Immature natural killer cell (primary cell): ENCODE measurements at regions not wholly inside any gene's neighbourhood (a gene's known extent, or its start where the extent isn't known, plus 50 kb on each side); places are given as distances from the start of the nearest gene placed in this dataset.
A peak's percentile ranks its signal among the peaks of the same experiment; 100 is the strongest.

Source experiments
- DNase-seq, 3 donors: peaks; one replicate each; pipeline ENCODE4 v3.0.0; 2022; ENCODE audit warnings: mixed read lengths in 1 of 3
- H3K27ac Mint-ChIP-seq, 6 donors: one replicate each; pipeline ENCODE4 v1.8.0; 2020; ENCODE audit warnings: mixed read lengths in 6 of 6, mild to moderate bottlenecking in 5 of 6, inconsistent platforms in 4 of 6, moderate library complexity in 3 of 6
- H3K27me3 Mint-ChIP-seq, 3 donors: one replicate each; pipeline ENCODE4 v1.8.0; 2020 to 2021; ENCODE audit warnings: low read depth in 3 of 3, mild to moderate bottlenecking in 3 of 3, mixed read lengths in 3 of 3, moderate library complexity in 3 of 3, inconsistent platforms in 1 of 3
- H3K36me3 Mint-ChIP-seq, 3 donors: one replicate each; pipeline ENCODE4 v1.8.0; 2020; ENCODE audit warnings: mixed read lengths in 3 of 3, inconsistent platforms in 2 of 3, mild to moderate bottlenecking in 2 of 3
- H3K4me1 Mint-ChIP-seq, 2 donors: one replicate each; pipeline ENCODE4 v1.8.0; 2020; ENCODE audit warnings: inconsistent platforms in 2 of 2, mild to moderate bottlenecking in 2 of 2, mixed read lengths in 2 of 2, moderate library complexity in 1 of 2
- H3K4me3 Mint-ChIP-seq, 5 donors: one replicate each; pipeline ENCODE4 v1.8.0; 2020; ENCODE audit warnings: mild to moderate bottlenecking in 5 of 5, mixed read lengths in 5 of 5, inconsistent platforms in 3 of 5, moderate library complexity in 3 of 5
- H3K9me3 Mint-ChIP-seq, 6 donors: one replicate each; pipeline ENCODE4 v1.8.0; 2020; ENCODE audit warnings: mild to moderate bottlenecking in 6 of 6, mixed read lengths in 6 of 6, inconsistent platforms in 4 of 6, moderate library complexity in 3 of 6

DNA sequence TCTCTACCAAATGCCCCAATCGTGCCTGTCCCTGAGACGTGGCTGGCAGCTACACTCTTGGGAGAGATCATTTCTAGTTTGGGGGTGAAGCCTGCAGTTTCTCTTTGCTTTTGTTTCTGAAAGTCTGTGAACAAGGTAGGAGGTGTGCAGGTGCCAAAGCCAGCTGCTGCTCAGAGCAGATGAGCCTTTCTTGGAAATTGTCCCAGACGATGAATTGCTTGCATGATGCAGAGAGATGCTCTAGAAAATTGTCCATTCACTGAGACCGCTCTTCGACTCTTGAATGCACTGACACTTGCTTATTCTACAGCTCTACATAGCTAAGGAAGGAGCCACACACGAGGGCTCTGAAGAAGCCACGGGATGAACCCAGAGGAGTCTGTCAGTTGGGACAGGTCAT is 225.6 kb upstream of the E2F8 start:
- Mint-ChIP-seq H3K4me1 (no peaks in the 10 kb centered on the region), H3K27me3 (peaks cover 3 to 9% (median 7%) of the 10 kb centered on the region in 3 donors), H3K27ac (peak overlapping the region in 1 of 6 donors; percentile 37), H3K36me3 (no peaks in the 10 kb centered on the region), H3K9me3 (no peaks in the 10 kb centered on the region), H3K4me3 (no peak overlapping the region)
- DNase-seq: no peak

DNA sequence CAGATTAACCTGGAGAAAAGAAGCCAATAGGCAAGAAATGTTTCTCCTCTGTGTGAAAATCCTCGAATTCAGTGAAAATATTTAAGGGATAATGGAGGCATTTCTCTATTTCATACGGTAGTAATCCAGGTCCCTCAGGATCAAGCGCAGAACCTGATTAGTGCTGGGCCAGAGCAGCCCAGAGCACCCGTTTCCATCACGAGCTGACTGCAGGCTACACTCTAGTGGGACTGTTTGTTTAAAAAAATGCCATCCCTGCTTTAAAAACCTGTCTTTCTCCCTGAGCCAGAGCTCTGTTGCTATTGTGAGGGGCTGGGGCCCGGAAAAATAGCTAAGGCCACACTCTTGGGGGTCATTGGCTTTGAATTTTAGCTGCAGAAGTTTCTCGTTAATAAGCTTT is 223.2 kb upstream of the E2F8 start:
- Mint-ChIP-seq H3K36me3 (no peaks in the 10 kb centered on the region), H3K4me3 (no peak overlapping the region), H3K4me1 (no peaks in the 10 kb centered on the region), H3K27me3 (peaks cover 3 to 7% (median 6%) of the 10 kb centered on the region in 3 donors), H3K9me3 (no peaks in the 10 kb centered on the region), H3K27ac (no peak overlapping the region)
- DNase-seq: no peak

DNA sequence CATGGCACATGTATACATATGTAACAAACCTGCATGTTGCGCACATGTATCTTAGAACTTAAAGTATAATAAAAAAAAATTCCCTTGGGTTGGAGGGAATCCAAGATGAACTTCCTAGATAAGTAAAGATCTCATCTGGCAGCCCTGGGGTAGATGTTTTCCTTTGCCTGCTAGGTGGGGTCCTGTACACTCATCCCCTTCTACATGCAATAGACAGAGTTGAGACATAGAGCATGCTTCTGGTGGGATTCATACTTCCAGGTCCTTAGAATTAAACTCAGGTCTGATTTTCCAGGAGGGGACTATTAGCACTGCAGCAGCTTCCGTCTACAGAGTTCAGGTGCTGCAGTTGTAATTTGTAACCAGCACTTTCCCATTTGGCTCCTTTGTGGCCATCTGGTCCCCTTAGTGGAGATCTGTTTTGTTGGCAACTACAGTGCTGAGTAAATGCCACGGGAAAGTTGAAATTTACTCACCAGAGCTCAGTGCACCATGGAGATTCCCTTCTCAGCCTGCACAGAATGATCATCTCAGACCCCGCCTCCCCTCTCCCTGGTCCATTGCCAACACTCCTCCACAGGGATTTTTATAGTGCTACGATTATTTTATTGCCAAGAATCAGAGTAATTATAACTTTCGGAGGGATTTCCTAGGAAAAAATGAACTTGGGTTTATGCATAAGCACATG is 220.1 kb upstream of the E2F8 start:
- no peaks in the 10 kb centered on the region for H3K9me3 Mint-ChIP-seq
- H3K4me1 Mint-ChIP-seq: no peaks in the 10 kb centered on the region
- no peak for DNase-seq
- no peak overlapping the region for H3K27ac Mint-ChIP-seq
- H3K36me3 Mint-ChIP-seq: no peaks in the 10 kb centered on the region
- no peak overlapping the region for H3K4me3 Mint-ChIP-seq
- H3K27me3 Mint-ChIP-seq: peaks cover 2 to 5% (median 5%) of the 10 kb centered on the region in 3 donors

DNA sequence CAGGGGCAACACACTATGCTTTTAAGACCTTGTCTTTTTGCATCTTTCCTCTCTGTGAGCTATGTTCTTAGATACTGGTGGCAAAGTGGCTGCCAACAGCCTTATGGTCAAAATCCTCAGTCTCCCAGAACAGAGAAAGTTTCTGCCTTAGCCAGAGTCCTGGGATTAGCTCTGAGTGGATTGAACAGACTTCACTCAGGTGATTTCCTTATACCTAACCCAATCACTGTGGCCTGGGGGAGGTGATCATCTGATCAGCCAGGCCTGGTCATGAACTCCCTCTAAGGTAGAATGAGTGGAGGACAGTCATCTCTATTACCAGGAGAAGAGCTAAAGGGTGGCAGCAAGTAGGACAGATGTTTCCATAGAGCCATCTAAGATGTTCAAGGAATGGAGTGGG is 218.5 kb upstream of the E2F8 start:
- DNase-seq: no peak
- Mint-ChIP-seq H3K36me3 (no peaks in the 10 kb centered on the region), H3K27me3 (peaks cover 2 to 7% (median 5%) of the 10 kb centered on the region in 3 donors), H3K9me3 (no peaks in the 10 kb centered on the region), H3K4me3 (no peak overlapping the region), H3K4me1 (no peaks in the 10 kb centered on the region), H3K27ac (no peak overlapping the region)

DNA sequence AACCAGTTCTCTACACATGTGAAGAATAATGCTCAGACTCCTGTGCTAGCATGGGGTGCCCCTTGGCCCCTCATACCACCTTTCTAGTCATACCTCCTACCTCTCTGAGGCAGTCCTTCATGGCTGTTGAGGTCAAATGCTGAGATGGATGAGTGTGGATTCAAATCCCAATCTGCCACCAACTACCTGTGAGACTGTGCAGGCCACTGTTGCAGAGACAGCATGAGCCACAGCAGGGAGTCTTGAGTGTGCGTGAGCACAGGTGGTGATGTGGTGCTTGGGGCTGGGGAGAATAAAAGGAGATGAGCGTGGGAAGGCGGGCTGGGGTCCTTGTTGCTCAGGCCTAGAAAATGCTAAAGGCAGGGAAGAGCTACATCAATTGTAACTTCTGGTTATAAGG is 218.0 kb upstream of the E2F8 start:
- no peak overlapping the region for H3K4me3 Mint-ChIP-seq
- H3K27me3 Mint-ChIP-seq: peaks cover 2 to 7% (median 5%) of the 10 kb centered on the region in 3 donors
- no peak overlapping the region for H3K27ac Mint-ChIP-seq
- no peak for DNase-seq
- H3K36me3 Mint-ChIP-seq: no peaks in the 10 kb centered on the region
- no peaks in the 10 kb centered on the region for H3K9me3 Mint-ChIP-seq
- H3K4me1 Mint-ChIP-seq: no peaks in the 10 kb centered on the region

DNA sequence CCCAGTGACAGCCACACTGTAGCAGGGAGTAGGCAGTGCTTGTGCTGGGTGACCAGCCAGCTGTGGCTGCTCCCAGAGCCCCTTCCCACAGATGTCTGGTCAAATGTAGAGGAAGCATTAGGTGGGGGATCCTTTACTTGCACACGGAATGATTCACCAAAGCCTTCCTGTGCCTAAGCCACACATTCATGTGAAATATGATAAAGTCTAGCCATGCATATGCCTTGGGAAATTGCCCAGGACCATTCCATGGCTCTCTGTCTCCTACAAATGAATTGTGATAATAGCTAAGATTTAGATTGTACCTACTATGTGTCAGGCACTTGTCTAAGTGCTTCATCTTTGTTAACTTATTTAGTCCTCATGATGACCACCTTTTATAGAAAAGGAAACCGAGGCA is 217.5 kb upstream of the E2F8 start:
- no peak for DNase-seq
- no peaks in the 10 kb centered on the region for H3K4me1 Mint-ChIP-seq
- H3K27me3 Mint-ChIP-seq: peaks cover 2 to 5% (median 4%) of the 10 kb centered on the region in 3 donors
- no peak overlapping the region for H3K27ac Mint-ChIP-seq
- H3K36me3 Mint-ChIP-seq: no peaks in the 10 kb centered on the region
- H3K4me3 Mint-ChIP-seq: no peak overlapping the region
- H3K9me3 Mint-ChIP-seq: no peaks in the 10 kb centered on the region

DNA sequence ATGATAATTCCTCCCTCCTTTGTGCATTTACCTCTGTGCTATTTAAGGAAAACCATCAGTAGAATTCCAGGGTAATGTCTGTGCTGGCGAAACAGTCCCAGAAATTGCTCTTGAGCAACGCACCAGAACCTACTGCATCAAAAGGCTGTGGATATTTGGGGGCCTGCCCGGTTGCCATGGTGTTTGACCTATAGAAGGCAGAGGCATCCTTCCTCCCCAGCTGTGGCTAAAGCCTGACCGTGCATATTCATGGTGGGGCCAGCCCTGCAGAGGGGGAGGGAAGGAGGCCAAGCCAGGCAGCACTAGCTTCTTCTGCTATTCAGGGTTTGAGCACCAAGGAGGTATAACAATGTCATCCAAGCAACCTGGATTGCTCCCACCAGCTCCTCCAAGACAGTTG is 215.0 kb upstream of the E2F8 start:
- no peak for DNase-seq
- peaks cover 2 to 5% (median 2%) of the 10 kb centered on the region in 3 donors for H3K27me3 Mint-ChIP-seq
- H3K9me3 Mint-ChIP-seq: no peaks in the 10 kb centered on the region
- H3K36me3 Mint-ChIP-seq: no peaks in the 10 kb centered on the region
- no peaks in the 10 kb centered on the region for H3K4me1 Mint-ChIP-seq
- H3K27ac Mint-ChIP-seq: no peak overlapping the region
- no peak overlapping the region for H3K4me3 Mint-ChIP-seq

DNA sequence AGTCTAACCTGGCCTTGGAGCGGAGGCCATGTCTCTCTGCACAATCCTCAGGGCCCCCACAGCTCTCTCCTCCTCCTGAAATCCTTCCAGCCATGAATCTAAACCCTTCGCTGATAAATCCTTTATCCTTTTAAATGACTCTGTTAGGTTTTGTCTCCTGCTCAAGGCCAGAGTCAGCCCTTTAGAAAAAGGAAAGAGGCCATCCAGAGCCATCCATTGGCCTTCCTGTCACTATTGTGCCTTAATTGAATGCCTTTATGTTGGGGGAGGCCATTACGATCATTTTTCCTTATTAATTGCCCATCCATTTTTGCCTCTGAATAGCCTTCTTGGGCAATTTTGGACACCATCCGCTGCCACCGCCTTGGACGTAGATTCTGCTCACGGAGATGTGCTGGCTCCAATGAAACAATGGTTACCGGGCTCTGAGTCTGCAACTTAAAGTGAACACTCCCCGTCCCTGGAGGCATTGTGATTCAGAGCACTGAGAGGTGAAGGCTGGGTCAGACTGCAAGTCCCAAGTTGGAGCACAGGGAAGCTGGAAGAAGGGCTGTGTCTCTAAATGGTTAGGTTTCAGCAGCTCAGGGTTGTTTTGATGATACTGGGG is 213.0 kb upstream of the E2F8 start:
- no peaks in the 10 kb centered on the region for H3K4me1 Mint-ChIP-seq
- no peaks in the 10 kb centered on the region for H3K9me3 Mint-ChIP-seq
- no peak for DNase-seq
- no peak overlapping the region for H3K27ac Mint-ChIP-seq
- peaks cover under 1 to 5% (median under 1%) of the 10 kb centered on the region in 3 donors for H3K27me3 Mint-ChIP-seq
- H3K4me3 Mint-ChIP-seq: no peak overlapping the region
- no peaks in the 10 kb centered on the region for H3K36me3 Mint-ChIP-seq

DNA sequence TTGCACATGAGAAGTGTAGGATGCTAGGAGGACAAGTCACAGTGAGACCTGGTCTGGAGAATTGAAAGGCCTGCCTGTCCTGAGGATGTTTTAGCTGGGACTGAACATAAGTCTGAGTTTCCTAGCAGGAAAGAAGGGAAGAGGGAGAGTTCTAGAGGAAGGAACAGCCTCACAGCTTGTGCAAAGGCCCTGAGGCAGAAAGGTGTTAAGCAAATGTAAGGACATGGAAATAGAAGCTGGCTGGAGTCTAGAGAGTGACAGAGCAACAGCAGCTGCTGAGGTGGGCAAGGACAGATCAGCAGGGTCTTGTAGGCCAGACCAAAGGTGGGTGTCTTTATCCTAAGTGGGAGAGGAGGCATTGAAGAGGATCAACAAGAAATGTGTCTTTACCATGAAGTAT is 210.9 kb upstream of the E2F8 start:
- Mint-ChIP-seq H3K36me3 (no peaks in the 10 kb centered on the region), H3K9me3 (no peaks in the 10 kb centered on the region), H3K27me3 (peaks cover 0 to 5% (median 0%) of the 10 kb centered on the region in 3 donors), H3K4me1 (no peaks in the 10 kb centered on the region), H3K4me3 (no peak overlapping the region), H3K27ac (no peak overlapping the region)
- DNase-seq: no peak

DNA sequence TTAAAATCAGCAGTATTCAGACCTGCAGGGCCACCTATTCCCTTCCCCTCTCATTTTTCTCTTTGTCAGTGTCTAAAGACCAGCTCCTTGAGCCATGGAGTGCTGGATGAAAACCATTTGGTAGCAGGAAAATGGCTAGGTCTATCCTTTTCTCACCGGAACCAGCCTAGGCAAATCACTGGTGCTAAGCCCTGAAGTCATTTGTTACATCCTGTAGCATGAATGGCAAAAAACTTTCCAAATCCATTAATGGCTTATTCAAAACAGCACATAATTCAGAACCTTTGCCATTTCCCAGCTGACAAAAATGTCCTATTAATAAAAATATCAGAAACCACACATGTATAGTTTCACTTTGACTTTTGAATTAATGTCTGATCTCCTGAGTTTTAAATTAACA is 209.5 kb upstream of the E2F8 start:
- Mint-ChIP-seq H3K27ac (no peak overlapping the region), H3K9me3 (no peaks in the 10 kb centered on the region), H3K4me3 (no peak overlapping the region), H3K36me3 (no peaks in the 10 kb centered on the region), H3K27me3 (peaks cover 0 to 5% (median 4%) of the 10 kb centered on the region in 3 donors), H3K4me1 (no peaks in the 10 kb centered on the region)
- DNase-seq: no peak

DNA sequence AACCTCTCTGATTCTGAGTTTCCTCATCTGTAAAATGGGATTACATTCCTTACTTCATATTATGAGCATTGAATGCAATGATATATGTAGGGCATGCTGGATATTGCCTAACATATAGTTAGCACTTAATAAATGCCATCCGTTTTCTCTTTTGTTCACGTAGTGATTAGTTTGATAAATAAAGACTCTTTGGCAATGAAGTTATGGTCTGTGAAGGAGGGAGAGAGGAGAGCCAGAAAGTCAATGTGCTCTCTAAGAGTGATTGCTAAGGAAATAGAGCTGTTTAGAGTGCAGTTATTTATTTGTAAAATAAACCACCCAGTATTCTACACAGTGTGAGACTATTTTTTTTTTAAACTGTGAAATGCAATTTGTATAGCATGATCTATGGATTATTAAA is 207.9 kb upstream of the E2F8 start:
- no peak overlapping the region for H3K27ac Mint-ChIP-seq

DNA sequence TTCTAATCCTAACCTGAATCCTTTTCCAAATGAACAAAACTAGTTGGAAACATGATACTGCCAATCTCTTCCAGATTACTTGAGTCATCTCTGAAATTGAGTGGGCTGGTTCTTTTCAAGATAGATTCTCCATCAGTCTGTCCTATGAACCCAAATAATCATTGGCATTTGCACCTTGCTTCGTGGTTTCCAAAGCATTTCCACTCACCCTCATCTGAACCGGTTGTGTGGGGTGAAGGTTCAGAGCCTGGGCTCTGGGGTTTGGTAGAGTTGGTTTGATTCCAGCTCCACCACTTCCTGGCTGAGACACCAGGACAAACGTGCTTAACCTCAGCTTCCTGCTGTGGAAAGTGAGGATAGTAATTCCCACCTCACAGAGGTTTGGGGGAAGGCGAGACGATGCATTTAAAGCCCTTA is 206.4 kb upstream of the E2F8 start:
- Mint-ChIP-seq H3K9me3 (no peaks in the 10 kb centered on the region), H3K4me3 (no peak overlapping the region), H3K36me3 (no peaks in the 10 kb centered on the region), H3K27ac (no peak overlapping the region), H3K27me3 (peaks cover 0 to 4% (median 2%) of the 10 kb centered on the region in 3 donors), H3K4me1 (no peaks in the 10 kb centered on the region)
- DNase-seq: no peak

More for the DNA sequence above, 207.9 kb upstream of the E2F8 start:
- no peak overlapping the region for H3K4me3 Mint-ChIP-seq
- no peaks in the 10 kb centered on the region for H3K4me1 Mint-ChIP-seq
- DNase-seq: no peak
- H3K36me3 Mint-ChIP-seq: no peaks in the 10 kb centered on the region
- peaks cover 0 to 4% (median 3%) of the 10 kb centered on the region in 3 donors for H3K27me3 Mint-ChIP-seq
- no peaks in the 10 kb centered on the region for H3K9me3 Mint-ChIP-seq

DNA sequence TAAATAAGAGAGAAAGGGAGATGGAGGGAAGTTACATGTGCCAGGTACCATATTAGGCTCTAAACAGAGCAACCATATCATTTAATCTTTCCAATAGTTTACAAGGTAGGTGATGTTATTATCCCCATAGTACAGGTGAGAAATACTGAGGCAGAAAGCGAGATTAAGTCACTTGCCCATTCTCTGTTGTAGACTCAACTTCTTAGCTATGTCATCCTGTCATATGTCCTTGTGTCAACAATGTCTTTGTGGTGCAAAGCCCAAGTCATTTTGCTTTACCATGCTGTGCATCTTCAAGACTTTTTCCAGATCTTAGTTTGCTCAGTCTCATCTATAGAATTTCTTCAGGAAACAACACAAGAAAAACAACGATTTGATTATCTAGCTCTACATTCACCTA is 205.0 kb upstream of the E2F8 start:
- DNase-seq: no peak
- H3K4me1 Mint-ChIP-seq: no peaks in the 10 kb centered on the region
- peaks cover 0 to 7% (median 0%) of the 10 kb centered on the region in 3 donors for H3K27me3 Mint-ChIP-seq
- H3K27ac Mint-ChIP-seq: no peak overlapping the region
- no peaks in the 10 kb centered on the region for H3K36me3 Mint-ChIP-seq
- H3K9me3 Mint-ChIP-seq: no peaks in the 10 kb centered on the region
- H3K4me3 Mint-ChIP-seq: no peak overlapping the region

DNA sequence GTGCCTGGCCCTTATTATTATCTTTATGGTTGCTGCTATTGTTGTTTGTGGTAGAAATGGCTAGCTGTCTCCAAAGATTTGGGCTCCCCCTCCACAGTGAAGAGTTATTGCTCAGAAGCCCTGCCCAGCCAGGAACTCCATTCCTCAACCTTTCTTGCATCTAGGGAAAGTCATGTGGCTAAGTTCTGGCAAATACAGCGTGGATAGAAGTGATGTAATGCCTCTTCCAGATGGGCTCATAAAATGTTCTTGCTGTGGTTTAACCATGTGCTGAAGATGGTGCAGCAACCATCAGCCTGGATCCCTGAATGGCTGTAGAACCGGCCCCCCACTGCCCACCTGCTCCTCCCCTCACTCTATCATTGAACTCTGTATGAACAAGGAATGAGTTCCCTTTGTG is 203.5 kb upstream of the E2F8 start:
- Mint-ChIP-seq H3K36me3 (no peaks in the 10 kb centered on the region), H3K4me1 (no peaks in the 10 kb centered on the region), H3K27me3 (peaks cover 0 to 7% (median 4%) of the 10 kb centered on the region in 3 donors), H3K4me3 (no peak overlapping the region), H3K9me3 (no peaks in the 10 kb centered on the region), H3K27ac (no peak overlapping the region)
- DNase-seq: no peak

DNA sequence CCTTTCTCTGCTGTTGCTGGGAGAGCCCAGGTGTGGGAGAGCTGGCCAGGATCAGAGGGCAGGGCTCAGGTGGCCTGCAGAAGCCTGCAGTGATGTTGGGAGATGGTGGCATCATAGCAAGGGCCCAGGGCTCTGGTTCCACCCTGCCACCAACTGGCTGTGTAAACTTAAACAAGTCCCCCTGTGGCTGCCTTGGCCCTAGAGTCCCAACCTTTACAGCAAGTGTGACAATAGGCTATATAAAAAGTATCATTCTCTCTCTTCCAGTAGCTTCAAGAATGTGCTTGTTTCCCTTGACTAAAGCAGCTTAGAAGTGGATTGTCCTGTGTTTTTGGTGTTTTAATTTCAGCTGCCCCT is 201.8 kb upstream of the E2F8 start:
- peaks cover 0 to 10% (median 4%) of the 10 kb centered on the region in 3 donors for H3K27me3 Mint-ChIP-seq
- H3K27ac Mint-ChIP-seq: no peak overlapping the region
- no peak for DNase-seq
- no peaks in the 10 kb centered on the region for H3K9me3 Mint-ChIP-seq
- no peaks in the 10 kb centered on the region for H3K4me1 Mint-ChIP-seq
- H3K36me3 Mint-ChIP-seq: no peaks in the 10 kb centered on the region
- no peak overlapping the region for H3K4me3 Mint-ChIP-seq
